ENCODE measurements at regions not wholly inside any gene's neighbourhood (a gene's known extent, or its start where the extent isn't known, plus 50 kb on each side); places are given as distances from the start of the nearest gene placed in this dataset.

- DNase-seq (ENCODE audit: low read depth in 3 of 3) = no peak
These were observed 356.3 kb upstream of the PROK2 start for GRCh38 chr3:72141264-72141663.

DNA sequence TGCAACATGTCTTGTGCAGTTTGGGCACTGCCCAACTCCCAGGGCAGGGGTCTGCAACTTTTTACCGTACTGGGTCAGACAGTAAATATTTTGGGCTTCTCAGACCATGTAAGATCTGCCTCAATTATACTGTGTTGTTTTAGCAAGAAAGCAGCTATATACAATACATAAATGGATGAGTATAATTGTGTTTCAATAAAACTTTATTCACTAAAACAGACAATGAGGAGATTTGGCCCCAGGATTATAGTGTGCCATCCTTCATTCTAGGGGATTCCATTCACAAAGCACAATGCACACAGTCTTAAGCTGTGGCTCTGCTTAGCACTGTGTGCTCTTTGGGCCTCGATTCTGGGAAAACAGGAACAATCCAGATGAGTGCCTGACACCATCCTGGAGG lies 354.4 kb upstream of the PROK2 start:
- no peak for DNase-seq (ENCODE audit: low read depth in 3 of 3)

DNA sequence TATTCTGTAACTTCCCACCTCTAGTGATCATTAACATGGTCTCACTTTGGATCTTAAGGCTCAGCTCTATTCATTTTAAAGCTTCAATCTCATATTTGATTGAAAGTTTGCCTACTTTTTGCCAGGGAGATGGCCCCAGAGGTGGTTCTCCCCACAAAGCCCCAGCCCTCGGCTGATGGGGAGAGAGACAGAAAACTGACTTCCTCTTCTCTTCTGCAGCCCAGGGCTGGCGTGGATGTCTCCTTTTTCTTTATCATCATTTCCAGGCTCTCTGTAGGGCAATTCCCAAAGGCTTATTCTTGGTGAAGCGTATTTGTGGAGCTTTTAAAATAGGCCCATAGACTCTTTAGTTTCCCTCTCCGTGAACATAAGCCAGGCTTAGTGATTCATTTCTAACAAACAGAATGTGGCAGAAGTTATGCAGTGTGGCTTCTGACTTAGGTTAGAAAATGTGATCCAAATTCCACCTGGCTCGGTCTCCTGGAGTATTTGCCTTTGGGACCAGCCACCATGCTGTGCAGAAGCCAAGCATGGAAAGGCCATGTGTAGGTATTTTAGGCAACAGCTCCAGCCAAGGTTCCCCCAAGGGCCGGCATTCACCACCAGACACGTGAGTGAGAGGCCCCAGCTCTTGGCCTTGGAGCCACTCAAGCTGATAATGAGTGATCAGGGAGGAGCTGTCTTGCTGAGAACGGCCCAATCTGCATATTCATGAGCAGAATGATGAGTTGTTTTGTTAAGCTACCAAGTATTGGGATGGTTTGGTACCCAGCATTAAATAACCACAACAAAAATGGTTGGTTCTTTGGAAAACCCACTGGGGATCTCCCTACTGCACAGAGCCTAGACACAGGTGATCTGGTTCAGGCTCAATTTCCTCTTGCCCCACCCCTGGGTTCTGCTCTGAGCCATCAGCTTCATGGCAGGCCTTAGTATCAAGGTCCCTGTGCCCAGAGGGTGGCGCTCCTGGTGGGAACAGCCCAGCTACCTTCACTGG lies 353.2 kb upstream of the PROK2 start:
- DNase-seq (ENCODE audit: low read depth in 3 of 3) = peak; percentile 14 to 47 (median 33)

GRCh38 chr3:72135636-72136035 lies 350.7 kb upstream of the PROK2 start:
- no peak for DNase-seq (ENCODE audit: low read depth in 3 of 3)

- no peak for DNase-seq (ENCODE audit: low read depth in 3 of 3)
These were observed 350.1 kb upstream of the PROK2 start for GRCh38 chr3:72134989-72135451.

- no peak for DNase-seq (ENCODE audit: low read depth in 3 of 3)
These were observed 348.5 kb upstream of the PROK2 start for GRCh38 chr3:72133329-72134011.

DNA sequence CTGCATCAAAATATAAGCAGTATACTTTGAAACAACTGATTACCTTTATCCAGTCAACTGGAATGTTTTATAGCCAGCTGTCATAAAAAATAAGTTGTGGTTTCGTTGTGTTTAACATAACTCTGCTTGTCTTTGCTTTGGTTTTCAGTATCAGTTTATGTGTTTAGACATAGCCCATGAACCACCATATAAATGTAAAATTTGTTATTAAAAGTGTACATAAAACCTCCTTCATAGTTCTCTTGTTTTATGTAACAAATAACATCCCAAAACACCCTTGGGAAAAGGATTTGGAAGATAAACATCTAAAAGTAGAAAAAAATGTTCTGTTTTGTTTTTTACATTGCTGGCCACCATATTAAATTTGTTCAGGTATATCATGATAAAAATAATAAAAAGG lies 347.0 kb upstream of the PROK2 start:
- DNase-seq (ENCODE audit: low read depth in 3 of 3) = no peak

DNA sequence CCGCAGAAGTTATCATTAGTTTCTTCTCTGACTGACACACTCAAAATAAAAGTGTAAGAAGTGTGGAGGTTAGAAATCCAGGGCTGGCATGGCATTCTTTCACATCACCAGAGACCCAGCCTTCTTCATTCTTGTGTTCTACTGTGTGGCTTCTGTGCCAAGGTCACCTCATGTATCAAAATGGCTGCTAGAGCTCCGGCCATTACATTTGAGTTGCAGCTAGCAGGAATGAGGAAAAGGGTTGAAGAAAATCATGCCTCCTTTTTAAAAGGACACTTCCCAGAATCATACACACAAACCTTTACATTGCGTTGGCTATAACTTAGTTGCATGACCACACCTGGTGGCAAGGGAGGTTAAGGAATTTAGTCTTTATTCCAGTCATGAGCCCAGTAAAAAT lies 345.6 kb upstream of the PROK2 start:
- DNase-seq (ENCODE audit: low read depth in 3 of 3) = no peak

DNA sequence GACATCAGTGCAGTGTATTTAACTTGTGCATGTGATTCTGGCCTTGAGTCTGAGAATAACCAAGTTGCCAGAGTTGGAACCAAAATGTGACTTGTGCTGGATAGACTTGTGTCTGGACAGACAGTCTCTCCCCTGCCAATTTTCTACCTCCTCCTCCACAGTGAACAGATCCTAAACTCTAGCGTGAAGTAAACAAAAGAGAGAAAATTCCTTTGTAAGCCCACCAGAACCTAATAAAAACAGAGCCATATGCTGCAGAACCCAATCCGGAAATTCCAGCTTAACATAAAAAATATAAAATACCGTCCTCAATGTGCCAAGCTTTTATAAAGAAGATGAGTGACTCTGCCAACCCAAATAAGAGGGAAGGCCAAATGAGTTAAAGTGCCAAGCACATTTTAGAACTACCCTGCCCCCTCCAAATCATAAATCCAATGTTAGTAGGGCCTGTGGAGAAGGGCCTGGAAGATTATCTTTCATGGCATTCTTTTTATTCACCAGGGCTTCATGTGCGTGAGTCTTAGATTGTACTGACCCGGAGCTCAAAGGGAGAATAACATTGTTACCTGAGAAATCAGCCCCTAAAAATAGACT lies 344.6 kb upstream of the PROK2 start:
- no peak for DNase-seq (ENCODE audit: low read depth in 3 of 3)

DNA sequence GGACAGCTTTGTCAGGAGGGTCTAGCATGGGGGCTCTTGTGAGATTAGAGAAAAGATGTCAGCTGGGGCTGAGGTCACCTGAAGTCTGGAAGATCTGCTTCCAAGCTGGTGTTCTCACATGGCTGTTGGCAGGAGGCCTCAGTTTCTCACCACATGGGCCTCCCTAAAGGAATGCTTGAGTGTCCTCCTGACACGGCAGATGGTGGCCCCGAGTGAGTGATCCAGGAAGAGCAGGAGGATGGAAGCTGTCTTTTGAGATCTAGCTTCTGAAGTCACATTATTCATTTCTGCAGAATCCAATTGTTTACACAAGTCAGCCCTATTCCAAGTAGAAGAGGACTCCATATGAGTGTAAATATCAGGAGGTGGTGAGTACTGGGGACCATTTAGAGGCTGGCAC lies 344.0 kb upstream of the PROK2 start:
- DNase-seq (ENCODE audit: low read depth in 3 of 3) = no peak

- no peak for DNase-seq (ENCODE audit: low read depth in 3 of 3)
These were observed 342.9 kb upstream of the PROK2 start for GRCh38 chr3:72127844-72128243.

GRCh38 chr3:72127224-72127612 lies 342.3 kb upstream of the PROK2 start:
- DNase-seq (ENCODE audit: low read depth in 3 of 3) = no peak

- DNase-seq (ENCODE audit: low read depth in 3 of 3) = no peak
These were observed 341.7 kb upstream of the PROK2 start for GRCh38 chr3:72126441-72127223.

- no peak for DNase-seq (ENCODE audit: low read depth in 3 of 3)
These were observed 339.0 kb upstream of the PROK2 start for GRCh38 chr3:72123908-72124441.

GRCh38 chr3:72120806-72121778 lies 336.1 kb upstream of the PROK2 start:
- DNase-seq (ENCODE audit: low read depth in 3 of 3) = no peak

- DNase-seq (ENCODE audit: low read depth in 3 of 3) = no peak
These were observed 335.1 kb upstream of the PROK2 start for GRCh38 chr3:72120039-72120438.

GRCh38 chr3:72118628-72119027 lies 333.7 kb upstream of the PROK2 start:
- no peak for DNase-seq (ENCODE audit: low read depth in 3 of 3)

- DNase-seq (ENCODE audit: low read depth in 3 of 3) = no peak
These were observed 331.3 kb upstream of the PROK2 start for GRCh38 chr3:72116226-72116625.

GRCh38 chr3:72115307-72115706 lies 330.4 kb upstream of the PROK2 start:
- DNase-seq (ENCODE audit: low read depth in 3 of 3) = no peak

GRCh38 chr3:72114773-72115172 lies 329.8 kb upstream of the PROK2 start:
- DNase-seq (ENCODE audit: low read depth in 3 of 3) = no peak
